ENCODE measurements at regions not wholly inside any gene's neighbourhood (a gene's known extent, or its start where the extent isn't known, plus 50 kb on each side); places are given as distances from the start of the nearest gene placed in this dataset.

DNA sequence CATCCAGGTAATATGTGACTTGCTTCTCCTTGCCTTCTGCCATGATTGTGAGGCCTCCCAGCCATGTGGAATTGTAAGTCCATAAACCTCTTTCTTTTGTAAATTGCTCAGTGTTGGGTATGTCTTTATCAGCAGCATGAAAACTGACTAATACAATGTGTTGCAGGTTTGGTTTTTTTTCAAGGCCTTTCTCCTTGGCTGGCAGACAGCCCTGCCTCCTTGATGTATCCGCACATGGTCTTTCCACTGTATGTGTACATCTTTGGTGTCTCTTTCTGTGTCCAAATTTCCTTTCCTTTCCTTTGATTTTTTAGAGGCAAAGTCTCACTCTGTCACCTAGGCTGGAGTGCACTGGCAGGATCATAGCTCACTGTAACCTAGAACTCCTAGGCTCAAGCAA, 260.1 kb downstream of the TUSC7 start (continued):
- no peak for TF ChIP-seq ZNF318 (IDR thresholded peaks at IDR 0.05; ENCODE audit: borderline replicate concordance in 1 of 2, low read depth in 1 of 2)
- no peak for TF ChIP-seq NFIC (IDR thresholded peaks at IDR 0.05)

GRCh38 chr3:116971531-116971930, 262.0 kb downstream of the TUSC7 start:
- in situ Hi-C loops (cut with MboI) (no loop called here), intact Hi-C loops (cut with micrococcal nuclease) (no loop called here)
- no peak overlapping the region for H3K27ac ChIP-seq (ENCODE audit: extremely low read depth, low read depth, low read length)
- no peak overlapping the region for H3K4me3 ChIP-seq
- H3K9me3 ChIP-seq (replicated peaks; ENCODE audit: control insufficient read depth, insufficient read depth, low read depth, low read length), result no peaks in the 10 kb centered on the region
- BruUV-seq (replicated peaks), result no TSS peak
- H2AFZ ChIP-seq (ENCODE audit: low read depth, low read length), result no peak overlapping the region
- WGBS (ENCODE audit: insufficient coverage, low coverage, missing lambda C conversion rate), result 0% methylated on average over 4 of the region's 4 CpGs
- ChIA-PET POLR2A (no interaction called here), CTCF (ENCODE audit: low intra/inter-chr PET ratio) (no interaction called here)
- no peak overlapping the region for H3K9ac ChIP-seq (ENCODE audit: insufficient read depth in 1 of 2, low read depth in 2 of 2, low read length in 2 of 2)
- no peak overlapping the region for H3K4me2 ChIP-seq (ENCODE audit: insufficient read depth, low read length)
- H4K20me1 ChIP-seq (replicated peaks; ENCODE audit: control insufficient read depth, insufficient read depth, low read length), result no peaks in the 10 kb centered on the region
- FAIRE-seq, result no peak
- ATAC-seq, result no peak
- H3K27me3 ChIP-seq (ENCODE audit: control insufficient read depth in 2 of 2, insufficient read depth in 2 of 2, low read length in 2 of 2), result no peaks in the 10 kb centered on the region
- no peaks in the 10 kb centered on the region for H3K4me1 ChIP-seq (replicated peaks in 1 of 2; ENCODE audit: control insufficient read depth in 2 of 2, insufficient read depth in 2 of 2, low read length in 2 of 2)
- TF ChIP-seq STAT5B (CRISPR knock-in tag; IDR thresholded peaks at IDR 0.05), result no peak
- TF ChIP-seq ZNF3 (CRISPR knock-in tag; IDR thresholded peaks at IDR 0.05), result no peak
- no peak for TF ChIP-seq BHLHE40 (IDR thresholded peaks at IDR 0.05; ENCODE audit: low read length)
- no peak for TF ChIP-seq KHSRP (IDR thresholded peaks at IDR 0.05)
- H3K36me3 ChIP-seq (ENCODE audit: control insufficient read depth, insufficient read depth, low read length), result no peaks in the 10 kb centered on the region
- no peak for DNase-seq (ENCODE audit: extremely low read depth in 1 of 4, low spot score in 3 of 4)
- H3K79me2 ChIP-seq (ENCODE audit: control insufficient read depth, insufficient read depth, low read length), result no peaks in the 10 kb centered on the region
- H3K9me1 ChIP-seq (ENCODE audit: control insufficient read depth, insufficient read depth, low read length), result no peaks in the 10 kb centered on the region

All from K562 (cell line).